GM12874 (cell line): ENCODE measurements at regions not wholly inside any gene's neighbourhood (a gene's known extent, or its start where the extent isn't known, plus 50 kb on each side); places are given as distances from the start of the nearest gene placed in this dataset.

ENCODE experiments used
- TF ChIP-seq, protein P1 (sequence below): IDR thresholded peaks from 2 replicates; pipeline ENCODE4 v1.5.1; 2011; ENCODE audit warnings: low read depth, mild to moderate bottlenecking, control low read depth, low read length, moderate library complexity; ENCODE audit not compliant: insufficient read depth

- TF ChIP-seq, protein P1, sequence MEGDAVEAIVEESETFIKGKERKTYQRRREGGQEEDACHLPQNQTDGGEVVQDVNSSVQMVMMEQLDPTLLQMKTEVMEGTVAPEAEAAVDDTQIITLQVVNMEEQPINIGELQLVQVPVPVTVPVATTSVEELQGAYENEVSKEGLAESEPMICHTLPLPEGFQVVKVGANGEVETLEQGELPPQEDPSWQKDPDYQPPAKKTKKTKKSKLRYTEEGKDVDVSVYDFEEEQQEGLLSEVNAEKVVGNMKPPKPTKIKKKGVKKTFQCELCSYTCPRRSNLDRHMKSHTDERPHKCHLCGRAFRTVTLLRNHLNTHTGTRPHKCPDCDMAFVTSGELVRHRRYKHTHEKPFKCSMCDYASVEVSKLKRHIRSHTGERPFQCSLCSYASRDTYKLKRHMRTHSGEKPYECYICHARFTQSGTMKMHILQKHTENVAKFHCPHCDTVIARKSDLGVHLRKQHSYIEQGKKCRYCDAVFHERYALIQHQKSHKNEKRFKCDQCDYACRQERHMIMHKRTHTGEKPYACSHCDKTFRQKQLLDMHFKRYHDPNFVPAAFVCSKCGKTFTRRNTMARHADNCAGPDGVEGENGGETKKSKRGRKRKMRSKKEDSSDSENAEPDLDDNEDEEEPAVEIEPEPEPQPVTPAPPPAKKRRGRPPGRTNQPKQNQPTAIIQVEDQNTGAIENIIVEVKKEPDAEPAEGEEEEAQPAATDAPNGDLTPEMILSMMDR = no peak
Measured at GRCh38 chr2:185472574-185472973, 266.0 kb upstream of the FSIP2 start.

- TF ChIP-seq, protein P1 = no peak
Measured at GRCh38 chr2:185473838-185474237, 264.8 kb upstream of the FSIP2 start.

- TF ChIP-seq, protein P1 = no peak
Measured at GRCh38 chr2:185475914-185476313, 262.7 kb upstream of the FSIP2 start.

- TF ChIP-seq, protein P1 = no peak
Measured at GRCh38 chr2:185477452-185477851, 261.2 kb upstream of the FSIP2 start.

GRCh38 chr2:185484602-185485001, 254.0 kb upstream of the FSIP2 start:
- TF ChIP-seq, protein P1 = no peak

GRCh38 chr2:185502351-185502750, 236.3 kb upstream of the FSIP2 start:
- TF ChIP-seq, protein P1 = no peak

GRCh38 chr2:185507719-185508118, 230.9 kb upstream of the FSIP2 start:
- TF ChIP-seq, protein P1 = no peak

DNA sequence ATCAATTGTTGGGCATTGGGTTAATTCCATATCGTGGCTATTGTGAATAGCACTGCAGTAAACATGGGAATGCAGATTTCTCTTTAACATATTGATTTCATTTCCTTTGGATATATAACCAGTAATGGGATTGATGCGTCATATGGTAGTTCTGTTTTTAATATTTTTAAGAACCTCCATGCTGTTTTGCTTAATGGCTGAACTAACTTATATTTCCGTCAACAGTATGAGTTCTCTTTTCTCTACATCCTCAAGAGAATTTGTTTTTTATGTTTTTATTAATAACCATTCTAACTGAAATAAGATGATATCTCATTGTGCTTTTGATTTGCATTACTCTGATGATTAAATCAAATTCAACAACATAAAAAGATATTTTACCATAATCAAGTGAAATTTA, 228.5 kb upstream of the FSIP2 start:
- TF ChIP-seq, protein P1 = no peak
